GM23338 (cell line): ENCODE measurements at regions not wholly inside any gene's neighbourhood (a gene's known extent, or its start where the extent isn't known, plus 50 kb on each side); places are given as distances from the start of the nearest gene placed in this dataset.

Experiments used
- ATAC-seq: fragments of 200-7000 bp; cut with Tn5 transposase; 3 replicates; pipeline ENCODE4 v1.9.1; 2020
- DNase-seq: peaks from one replicate; pipeline ENCODE4 v3.0.0-alpha.2; 2015; ENCODE audit warnings: low spot score
- H2AFZ ChIP-seq: fragments of 200-600 bp; sonication (generic); 2 replicates; pipeline ENCODE4 v1.8.0; 2016; ENCODE audit warnings: antibody characterized with exemption, mild to moderate bottlenecking, moderate library complexity
- H3F3A ChIP-seq: fragments of 200-600 bp; sonication (generic); replicated peaks from 2 replicates; pipeline ENCODE4 v1.8.0; 2017; ENCODE audit warnings: antibody characterized with exemption, mixed run types, low read depth
- H3K27ac ChIP-seq: fragments of 200-600 bp; sonication (generic); 2 replicates; pipeline ENCODE4 v1.6.1; 2016; ENCODE audit warnings: low read depth
- H3K27me3 ChIP-seq: fragments of 200-600 bp; sonication (generic); 2 replicates; pipeline ENCODE4 v1.8.0; 2016; ENCODE audit warnings: mild to moderate bottlenecking, mixed run types, moderate library complexity; ENCODE audit not compliant: insufficient read depth
- H3K36me3 ChIP-seq: fragments of 200-600 bp; sonication (generic); 2 replicates; pipeline ENCODE4 v1.8.0; 2016; ENCODE audit warnings: mild to moderate bottlenecking; ENCODE audit not compliant: insufficient read depth
- H3K4me1 ChIP-seq: fragments of 200-600 bp; sonication (generic); 2 replicates; pipeline ENCODE4 v1.8.0; 2016; ENCODE audit warnings: mild to moderate bottlenecking, moderate library complexity; ENCODE audit not compliant: insufficient read depth
- H3K4me2 ChIP-seq: fragments of 200-600 bp; sonication (generic); 2 replicates; pipeline ENCODE4 v1.7.1; 2017; ENCODE audit warnings: mixed run types
- H3K4me3 ChIP-seq: fragments of 200-600 bp; sonication (generic); 2 replicates; pipeline ENCODE4 v1.6.1; 2016; ENCODE audit warnings: mixed run types
- H3K79me2 ChIP-seq: fragments of 200-600 bp; sonication (generic); replicated peaks from 2 replicates; pipeline ENCODE4 v1.8.0; 2017; ENCODE audit warnings: mild to moderate bottlenecking; ENCODE audit not compliant: insufficient read depth
- H3K9me2 ChIP-seq: fragments of 200-600 bp; sonication (generic); 2 replicates; pipeline ENCODE4 v1.8.0; 2017; ENCODE audit not compliant: insufficient read depth
- H4K20me1 ChIP-seq: fragments of 200-600 bp; sonication (generic); replicated peaks from 2 replicates; pipeline ENCODE4 v1.8.0; 2017; ENCODE audit warnings: mild to moderate bottlenecking; ENCODE audit not compliant: insufficient read depth
- H3K27ac Mint-ChIP-seq: 2 replicates; pipeline ENCODE4 v1.8.0; 2020; ENCODE audit warnings: inconsistent platforms, mild to moderate bottlenecking, moderate library complexity, mixed read lengths
- H3K27me3 Mint-ChIP-seq: 3 replicates; pipeline ENCODE4 v1.8.0; 2022; ENCODE audit warnings: low read depth, mild to moderate bottlenecking, moderate library complexity, mixed read lengths, inconsistent platforms; ENCODE audit not compliant: insufficient read depth, poor library complexity
- H3K36me3 Mint-ChIP-seq: 3 replicates; pipeline ENCODE4 v1.8.0; 2021; ENCODE audit warnings: low read depth, mild to moderate bottlenecking, inconsistent platforms, moderate library complexity, mixed read lengths
- H3K4me1 Mint-ChIP-seq: 3 replicates; pipeline ENCODE4 v1.8.0; 2020; ENCODE audit warnings: mild to moderate bottlenecking, inconsistent platforms, mixed read lengths
- H3K4me3 Mint-ChIP-seq: 3 replicates; pipeline ENCODE4 v1.8.0; 2021; ENCODE audit warnings: moderate library complexity, mild to moderate bottlenecking, inconsistent platforms, mixed read lengths
- H3K9me3 Mint-ChIP-seq: 3 replicates; pipeline ENCODE4 v1.8.0; 2020; ENCODE audit warnings: moderate library complexity, mild to moderate bottlenecking, inconsistent platforms, mixed read lengths
- EZH2phosphoT487 ChIP-seq: fragments of 200-600 bp; sonication (generic); IDR thresholded peaks from one replicate; pipeline ENCODE4 v1.8.1; 2018; ENCODE audit warnings: antibody characterized with exemption; ENCODE audit not compliant: unreplicated experiment
- NANOG ChIP-seq: IDR thresholded peaks from 2 replicates; pipeline ENCODE4 v1.6.1; 2016; ENCODE audit warnings: antibody characterized with exemption, borderline replicate concordance
- ZNF331 ChIP-seq: fragments of 250-450 bp; sonication (Bioruptor Pico); IDR thresholded peaks from 2 replicates; pipeline ENCODE4 v1.5.0; 2020; ENCODE audit warnings: low read depth, mild to moderate bottlenecking, moderate library complexity
- TF ChIP-seq, protein P1 (sequence below): fragments of 250-450 bp; sonication (Bioruptor Pico); IDR thresholded peaks from 2 replicates; pipeline ENCODE4 v1.5.0; 2020; ENCODE audit warnings: mild to moderate bottlenecking, moderate library complexity
- TF ChIP-seq, protein P2 (sequence below), 2 experiments: fragments of 200-600 bp in 1 of 2; sonication (generic) in 1 of 2; conservative IDR thresholded peaks; 2 replicates each; pipeline versions ENCODE4 v1.5.1 to v1.6.1; 2016 to 2017; ENCODE audit warnings: antibody characterized with exemption in 2 of 2, low read depth in 2 of 2, mild to moderate bottlenecking in 2 of 2, moderate library complexity in 1 of 2

DNA sequence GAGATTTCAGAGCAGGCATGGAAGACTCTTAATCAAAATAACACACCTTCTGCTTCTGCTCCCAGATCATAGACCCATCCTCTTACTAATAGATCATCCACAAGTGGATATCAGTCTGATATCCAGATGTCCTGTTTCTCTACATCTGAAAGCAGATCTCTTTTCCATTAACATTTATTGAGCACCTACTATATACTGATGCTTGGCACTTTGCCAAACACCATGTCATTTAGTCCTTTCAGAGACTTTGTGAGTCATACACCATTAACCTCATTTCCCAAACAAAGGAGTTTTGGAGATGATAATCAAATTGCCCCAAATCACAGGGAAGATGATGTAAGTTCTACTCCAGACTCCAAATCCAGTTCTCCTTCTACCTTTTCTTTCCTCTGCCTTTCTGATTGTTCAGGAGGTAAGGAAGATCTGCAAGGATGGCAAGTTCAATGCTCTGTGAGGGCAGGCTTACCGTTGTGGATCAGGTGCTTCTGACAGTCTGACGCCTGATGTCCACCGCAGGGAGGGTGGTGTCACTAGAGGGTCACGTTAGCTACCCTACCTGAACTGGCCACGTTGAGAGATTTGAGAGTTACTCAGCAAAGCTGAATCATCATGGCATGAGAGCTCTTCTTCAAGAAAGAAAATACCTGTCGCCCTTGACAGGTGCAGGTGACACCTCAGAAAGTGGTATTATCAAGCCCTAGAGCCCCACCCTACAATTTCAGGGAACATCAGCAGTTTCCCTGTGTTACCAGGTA lies 269.6 kb upstream of the ZMIZ1 start:
- Mint-ChIP-seq H3K4me1 (peaks cover 4% of the 10 kb centered on the region), H3K4me3 (no peak overlapping the region), H3K36me3 (no peaks in the 10 kb centered on the region), H3K27ac (no peak overlapping the region), H3K9me3 (no peaks in the 10 kb centered on the region; the same call in 2 of the 3 replicates), H3K27me3 (peaks cover 1% of the 10 kb centered on the region)
- H3K4me1 ChIP-seq: no peaks in the 10 kb centered on the region
- H3K27me3 ChIP-seq: no peaks in the 10 kb centered on the region
- ATAC-seq: no peak
- H3K4me3 ChIP-seq: no peak overlapping the region
- H3K36me3 ChIP-seq: no peaks in the 10 kb centered on the region
- no peaks in the 10 kb centered on the region for H4K20me1 ChIP-seq
- H3K4me2 ChIP-seq: no peak overlapping the region
- H2AFZ ChIP-seq: no peak overlapping the region
- H3K9me2 ChIP-seq: no peaks in the 10 kb centered on the region
- no peaks in the 10 kb centered on the region for H3K79me2 ChIP-seq
- H3K27ac ChIP-seq: no peak overlapping the region
- DNase-seq: no peak
- no peaks in the 10 kb centered on the region for H3F3A ChIP-seq
- TF ChIP-seq, protein P1, sequence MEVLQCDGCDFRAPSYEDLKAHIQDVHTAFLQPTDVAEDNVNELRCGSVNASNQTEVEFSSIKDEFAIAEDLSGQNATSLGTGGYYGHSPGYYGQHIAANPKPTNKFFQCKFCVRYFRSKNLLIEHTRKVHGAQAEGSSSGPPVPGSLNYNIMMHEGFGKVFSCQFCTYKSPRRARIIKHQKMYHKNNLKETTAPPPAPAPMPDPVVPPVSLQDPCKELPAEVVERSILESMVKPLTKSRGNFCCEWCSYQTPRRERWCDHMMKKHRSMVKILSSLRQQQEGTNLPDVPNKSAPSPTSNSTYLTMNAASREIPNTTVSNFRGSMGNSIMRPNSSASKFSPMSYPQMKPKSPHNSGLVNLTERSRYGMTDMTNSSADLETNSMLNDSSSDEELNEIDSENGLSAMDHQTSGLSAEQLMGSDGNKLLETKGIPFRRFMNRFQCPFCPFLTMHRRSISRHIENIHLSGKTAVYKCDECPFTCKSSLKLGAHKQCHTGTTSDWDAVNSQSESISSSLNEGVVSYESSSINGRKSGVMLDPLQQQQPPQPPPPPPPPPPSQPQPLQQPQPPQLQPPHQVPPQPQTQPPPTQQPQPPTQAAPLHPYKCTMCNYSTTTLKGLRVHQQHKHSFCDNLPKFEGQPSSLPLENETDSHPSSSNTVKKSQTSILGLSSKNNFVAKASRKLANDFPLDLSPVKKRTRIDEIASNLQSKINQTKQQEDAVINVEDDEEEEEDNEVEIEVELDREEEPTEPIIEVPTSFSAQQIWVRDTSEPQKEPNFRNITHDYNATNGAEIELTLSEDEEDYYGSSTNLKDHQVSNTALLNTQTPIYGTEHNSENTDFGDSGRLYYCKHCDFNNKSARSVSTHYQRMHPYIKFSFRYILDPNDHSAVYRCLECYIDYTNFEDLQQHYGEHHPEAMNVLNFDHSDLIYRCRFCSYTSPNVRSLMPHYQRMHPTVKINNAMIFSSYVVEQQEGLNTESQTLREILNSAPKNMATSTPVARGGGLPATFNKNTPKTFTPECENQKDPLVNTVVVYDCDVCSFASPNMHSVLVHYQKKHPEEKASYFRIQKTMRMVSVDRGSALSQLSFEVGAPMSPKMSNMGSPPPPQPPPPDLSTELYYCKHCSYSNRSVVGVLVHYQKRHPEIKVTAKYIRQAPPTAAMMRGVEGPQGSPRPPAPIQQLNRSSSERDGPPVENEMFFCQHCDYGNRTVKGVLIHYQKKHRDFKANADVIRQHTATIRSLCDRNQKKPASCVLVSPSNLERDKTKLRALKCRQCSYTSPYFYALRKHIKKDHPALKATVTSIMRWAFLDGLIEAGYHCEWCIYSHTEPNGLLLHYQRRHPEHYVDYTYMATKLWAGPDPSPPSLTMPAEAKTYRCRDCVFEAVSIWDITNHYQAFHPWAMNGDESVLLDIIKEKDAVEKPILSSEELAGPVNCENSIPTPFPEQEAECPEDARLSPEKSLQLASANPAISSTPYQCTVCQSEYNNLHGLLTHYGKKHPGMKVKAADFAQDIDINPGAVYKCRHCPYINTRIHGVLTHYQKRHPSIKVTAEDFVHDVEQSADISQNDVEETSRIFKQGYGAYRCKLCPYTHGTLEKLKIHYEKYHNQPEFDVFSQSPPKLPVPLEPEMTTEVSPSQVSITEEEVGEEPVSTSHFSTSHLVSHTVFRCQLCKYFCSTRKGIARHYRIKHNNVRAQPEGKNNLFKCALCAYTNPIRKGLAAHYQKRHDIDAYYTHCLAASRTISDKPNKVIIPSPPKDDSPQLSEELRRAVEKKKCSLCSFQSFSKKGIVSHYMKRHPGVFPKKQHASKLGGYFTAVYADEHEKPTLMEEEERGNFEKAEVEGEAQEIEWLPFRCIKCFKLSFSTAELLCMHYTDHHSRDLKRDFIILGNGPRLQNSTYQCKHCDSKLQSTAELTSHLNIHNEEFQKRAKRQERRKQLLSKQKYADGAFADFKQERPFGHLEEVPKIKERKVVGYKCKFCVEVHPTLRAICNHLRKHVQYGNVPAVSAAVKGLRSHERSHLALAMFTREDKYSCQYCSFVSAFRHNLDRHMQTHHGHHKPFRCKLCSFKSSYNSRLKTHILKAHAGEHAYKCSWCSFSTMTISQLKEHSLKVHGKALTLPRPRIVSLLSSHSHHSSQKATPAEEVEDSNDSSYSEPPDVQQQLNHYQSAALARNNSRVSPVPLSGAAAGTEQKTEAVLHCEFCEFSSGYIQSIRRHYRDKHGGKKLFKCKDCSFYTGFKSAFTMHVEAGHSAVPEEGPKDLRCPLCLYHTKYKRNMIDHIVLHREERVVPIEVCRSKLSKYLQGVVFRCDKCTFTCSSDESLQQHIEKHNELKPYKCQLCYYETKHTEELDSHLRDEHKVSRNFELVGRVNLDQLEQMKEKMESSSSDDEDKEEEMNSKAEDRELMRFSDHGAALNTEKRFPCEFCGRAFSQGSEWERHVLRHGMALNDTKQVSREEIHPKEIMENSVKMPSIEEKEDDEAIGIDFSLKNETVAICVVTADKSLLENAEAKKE (CRISPR knock-in tag): no peak
- TF ChIP-seq EZH2phosphoT487 (no peak), NANOG (no peak), ZNF331 (CRISPR knock-in tag) (no peak)
- TF ChIP-seq, protein P2, sequence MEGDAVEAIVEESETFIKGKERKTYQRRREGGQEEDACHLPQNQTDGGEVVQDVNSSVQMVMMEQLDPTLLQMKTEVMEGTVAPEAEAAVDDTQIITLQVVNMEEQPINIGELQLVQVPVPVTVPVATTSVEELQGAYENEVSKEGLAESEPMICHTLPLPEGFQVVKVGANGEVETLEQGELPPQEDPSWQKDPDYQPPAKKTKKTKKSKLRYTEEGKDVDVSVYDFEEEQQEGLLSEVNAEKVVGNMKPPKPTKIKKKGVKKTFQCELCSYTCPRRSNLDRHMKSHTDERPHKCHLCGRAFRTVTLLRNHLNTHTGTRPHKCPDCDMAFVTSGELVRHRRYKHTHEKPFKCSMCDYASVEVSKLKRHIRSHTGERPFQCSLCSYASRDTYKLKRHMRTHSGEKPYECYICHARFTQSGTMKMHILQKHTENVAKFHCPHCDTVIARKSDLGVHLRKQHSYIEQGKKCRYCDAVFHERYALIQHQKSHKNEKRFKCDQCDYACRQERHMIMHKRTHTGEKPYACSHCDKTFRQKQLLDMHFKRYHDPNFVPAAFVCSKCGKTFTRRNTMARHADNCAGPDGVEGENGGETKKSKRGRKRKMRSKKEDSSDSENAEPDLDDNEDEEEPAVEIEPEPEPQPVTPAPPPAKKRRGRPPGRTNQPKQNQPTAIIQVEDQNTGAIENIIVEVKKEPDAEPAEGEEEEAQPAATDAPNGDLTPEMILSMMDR (conservative IDR thresholded peaks at IDR 0.05; ENCODE audit: low read depth in 2 of 2): no peak
